GM21576 (cell line): ENCODE measurements at regions not wholly inside any gene's neighbourhood (a gene's known extent, or its start where the extent isn't known, plus 50 kb on each side); places are given as distances from the start of the nearest gene placed in this dataset.
"Not testable (repeated sequence)": the region's sequence is repeated elsewhere in the genome, so short reads cannot be mapped to it uniquely, and the experiment has no call there.

Source experiments
- ATAC-seq: cut with Tn5 transposase; IDR thresholded peaks from one replicate; pipeline ENCODE4 v1.9.1; 2021; ENCODE audit warnings: mild to moderate bottlenecking, moderate library complexity; ENCODE audit not compliant: unreplicated experiment

- not testable (repeated sequence) for ATAC-seq
Observed at GRCh38 chr3:195669310-195669709, 51.5 kb upstream of the MUC20 start.

GRCh38 chr3:195668131-195668766, 52.5 kb upstream of the MUC20 start:
- not testable (repeated sequence) for ATAC-seq

- ATAC-seq = not testable (repeated sequence)
Observed at GRCh38 chr3:195665311-195665710, 55.5 kb upstream of the MUC20 start.

GRCh38 chr3:195664131-195664530, 56.6 kb upstream of the MUC20 start:
- ATAC-seq = not testable (repeated sequence)

- ATAC-seq = not testable (repeated sequence)
Observed at GRCh38 chr3:195659136-195659533, 61.6 kb upstream of the MUC20 start.

- peak; percentile 35 for ATAC-seq
Observed at GRCh38 chr3:195658381-195659135, 62.2 kb upstream of the MUC20 start.

- ATAC-seq = peak; percentile 78
Observed at GRCh38 chr3:195657475-195658372, 63.1 kb upstream of the MUC20 start.

- ATAC-seq = not testable (repeated sequence)
Observed at GRCh38 chr3:195656091-195656490, 64.7 kb upstream of the MUC20 start.

- not testable (repeated sequence) for ATAC-seq
Observed at GRCh38 chr3:195654746-195655145, 66.0 kb upstream of the MUC20 start.

GRCh38 chr3:195654138-195654537, 66.6 kb upstream of the MUC20 start:
- ATAC-seq = not testable (repeated sequence)

GRCh38 chr3:195653641-195654040, 67.1 kb upstream of the MUC20 start:
- not testable (repeated sequence) for ATAC-seq

GRCh38 chr3:195647912-195648702, 64.4 kb upstream of the APOD start:
- ATAC-seq = not testable (repeated sequence)

GRCh38 chr3:195645872-195646271, 62.1 kb upstream of the APOD start:
- not testable (repeated sequence) for ATAC-seq

GRCh38 chr3:195643245-195643644, 59.5 kb upstream of the APOD start:
- not testable (repeated sequence) for ATAC-seq

GRCh38 chr3:195642311-195642710, 58.6 kb upstream of the APOD start:
- ATAC-seq = not testable (repeated sequence)

GRCh38 chr3:195638456-195638855, 54.7 kb upstream of the APOD start:
- ATAC-seq = not testable (repeated sequence)

GRCh38 chr3:195637473-195638233, 53.9 kb upstream of the APOD start:
- ATAC-seq = not testable (repeated sequence)

GRCh38 chr3:195637011-195637410, 53.3 kb upstream of the APOD start:
- not testable (repeated sequence) for ATAC-seq

GRCh38 chr3:195635898-195636685, 52.4 kb upstream of the APOD start:
- not testable (repeated sequence) for ATAC-seq
